ENCODE measurements at regions not wholly inside any gene's neighbourhood (a gene's known extent, or its start where the extent isn't known, plus 50 kb on each side); places are given as distances from the start of the nearest gene placed in this dataset.

DNA sequence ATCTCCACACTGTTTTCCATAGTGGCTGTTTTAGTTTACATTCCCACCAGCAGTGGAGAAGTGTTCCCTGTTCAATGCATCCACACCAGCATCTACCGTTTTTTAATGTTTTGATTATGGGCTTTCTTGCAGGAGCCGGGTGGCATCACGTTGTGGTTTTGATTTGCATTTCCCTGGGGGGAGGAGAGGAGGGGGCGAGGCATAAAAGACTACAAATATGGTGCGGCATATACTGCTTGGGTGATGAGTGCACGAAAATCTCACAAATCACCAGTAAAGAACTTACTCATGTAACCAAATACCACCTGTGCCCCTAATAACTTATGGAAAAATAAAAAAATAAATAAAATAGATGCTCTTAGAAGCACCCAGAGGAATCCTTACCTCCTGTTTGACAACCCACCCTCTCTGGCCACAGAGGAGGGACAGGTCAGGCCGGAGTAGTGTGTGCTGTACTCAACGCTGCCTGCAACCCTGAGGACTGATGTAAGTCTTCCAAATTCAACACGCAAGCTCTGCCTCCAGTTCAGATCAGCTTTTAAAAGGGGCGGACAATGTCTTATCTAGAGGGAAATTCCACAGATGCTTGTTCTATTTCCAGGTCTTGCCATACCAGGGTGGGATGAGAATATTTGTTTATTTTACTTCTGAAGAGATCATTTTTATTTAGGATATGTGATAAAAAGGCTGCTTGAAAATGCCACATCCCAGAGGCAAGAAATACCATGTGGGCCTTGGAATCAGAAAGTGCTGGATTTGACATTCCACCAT is 329.6 kb upstream of the B3GAT1 start:
- TF ChIP-seq, protein P1, sequence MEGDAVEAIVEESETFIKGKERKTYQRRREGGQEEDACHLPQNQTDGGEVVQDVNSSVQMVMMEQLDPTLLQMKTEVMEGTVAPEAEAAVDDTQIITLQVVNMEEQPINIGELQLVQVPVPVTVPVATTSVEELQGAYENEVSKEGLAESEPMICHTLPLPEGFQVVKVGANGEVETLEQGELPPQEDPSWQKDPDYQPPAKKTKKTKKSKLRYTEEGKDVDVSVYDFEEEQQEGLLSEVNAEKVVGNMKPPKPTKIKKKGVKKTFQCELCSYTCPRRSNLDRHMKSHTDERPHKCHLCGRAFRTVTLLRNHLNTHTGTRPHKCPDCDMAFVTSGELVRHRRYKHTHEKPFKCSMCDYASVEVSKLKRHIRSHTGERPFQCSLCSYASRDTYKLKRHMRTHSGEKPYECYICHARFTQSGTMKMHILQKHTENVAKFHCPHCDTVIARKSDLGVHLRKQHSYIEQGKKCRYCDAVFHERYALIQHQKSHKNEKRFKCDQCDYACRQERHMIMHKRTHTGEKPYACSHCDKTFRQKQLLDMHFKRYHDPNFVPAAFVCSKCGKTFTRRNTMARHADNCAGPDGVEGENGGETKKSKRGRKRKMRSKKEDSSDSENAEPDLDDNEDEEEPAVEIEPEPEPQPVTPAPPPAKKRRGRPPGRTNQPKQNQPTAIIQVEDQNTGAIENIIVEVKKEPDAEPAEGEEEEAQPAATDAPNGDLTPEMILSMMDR (IDR thresholded peaks at IDR 0.05): no peak
- TF ChIP-seq POLR2A (IDR thresholded peaks at IDR 0.05; ENCODE audit: low read depth) (no peak), EP300 (IDR thresholded peaks at IDR 0.05) (no peak), POLR2AphosphoS5 (IDR thresholded peaks at IDR 0.05) (no peak)

Measured in esophagus muscularis mucosa (tissue), 4 donors.